ENCODE measurements at regions not wholly inside any gene's neighbourhood (a gene's known extent, or its start where the extent isn't known, plus 50 kb on each side); places are given as distances from the start of the nearest gene placed in this dataset.

GRCh38 chr3:167188592-167188991, 191.5 kb downstream of the ZBBX start:
- H3K4me1 ChIP-seq = no peaks in the 10 kb centered on the region
- TF ChIP-seq POLR2AphosphoS5 (IDR thresholded peaks at IDR 0.05) (no peak), CTCF (IDR thresholded peaks at IDR 0.05) (no peak), POLR2A (IDR thresholded peaks at IDR 0.05) (no peak)
- intact Hi-C loops (cut with DNase I; ENCODE audit: low total_unique reads) = no loop called here
- peaks cover 0 to 16% of the 10 kb centered on the region in 2 donors for H3K9me3 ChIP-seq
- H3K27ac ChIP-seq = no peak overlapping the region
- no peak overlapping the region for H3K4me3 ChIP-seq
- DNase-seq (ENCODE audit: low spot score in 2 of 2) = no peak
- H3K27me3 ChIP-seq = no peaks in the 10 kb centered on the region
- H3K36me3 ChIP-seq = no peaks in the 10 kb centered on the region

- H3K4me3 ChIP-seq = no peak overlapping the region
- no peaks in the 10 kb centered on the region for H3K27me3 ChIP-seq
- no peak overlapping the region for H3K27ac ChIP-seq
- H3K9me3 ChIP-seq = peaks cover 0 to 3% of the 10 kb centered on the region in 2 donors
- no peak for TF ChIP-seq POLR2A (IDR thresholded peaks at IDR 0.05)
- no peak for TF ChIP-seq POLR2AphosphoS5 (IDR thresholded peaks at IDR 0.05)
- TF ChIP-seq CTCF (IDR thresholded peaks at IDR 0.05) = no peak
- no peak for DNase-seq (ENCODE audit: low spot score in 2 of 2)
- H3K36me3 ChIP-seq = no peaks in the 10 kb centered on the region
- no peaks in the 10 kb centered on the region for H3K4me1 ChIP-seq
- intact Hi-C loops (cut with DNase I; ENCODE audit: low total_unique reads) = no loop called here
Measured at GRCh38 chr3:167187221-167187620, 192.9 kb downstream of the ZBBX start.

GRCh38 chr3:167184511-167184910, 195.6 kb downstream of the ZBBX start:
- Histone ChIP-seq H3K36me3 (no peaks in the 10 kb centered on the region), H3K9me3 (no peaks in the 10 kb centered on the region), H3K27me3 (no peaks in the 10 kb centered on the region), H3K27ac (no peak overlapping the region), H3K4me3 (no peak overlapping the region), H3K4me1 (no peaks in the 10 kb centered on the region)
- TF ChIP-seq POLR2AphosphoS5 (IDR thresholded peaks at IDR 0.05) (no peak), POLR2A (IDR thresholded peaks at IDR 0.05) (no peak), CTCF (IDR thresholded peaks at IDR 0.05) (no peak)
- intact Hi-C loops (cut with DNase I; ENCODE audit: low total_unique reads) = loop anchor here (5.0 kb wide), 1 partner anchor 277 kb away; no protein-coding TSS in a partner anchor
- DNase-seq (ENCODE audit: low spot score in 2 of 2) = no peak

- no peak for DNase-seq (ENCODE audit: low spot score in 2 of 2)
- H3K4me1 ChIP-seq = no peaks in the 10 kb centered on the region
- no peaks in the 10 kb centered on the region for H3K27me3 ChIP-seq
- H3K4me3 ChIP-seq = no peak overlapping the region
- H3K27ac ChIP-seq = no peak overlapping the region
- H3K9me3 ChIP-seq = peaks cover 6 to 11% of the 10 kb centered on the region in 2 donors
- no peaks in the 10 kb centered on the region for H3K36me3 ChIP-seq
- TF ChIP-seq CTCF (IDR thresholded peaks at IDR 0.05) (no peak), POLR2AphosphoS5 (IDR thresholded peaks at IDR 0.05) (no peak), POLR2A (IDR thresholded peaks at IDR 0.05) (no peak)
- intact Hi-C loops (cut with DNase I; ENCODE audit: low total_unique reads) = no loop called here
Measured at GRCh38 chr3:167172377-167172776, 207.7 kb downstream of the ZBBX start.

- H3K9me3 ChIP-seq = no peaks in the 10 kb centered on the region
- H3K27me3 ChIP-seq = no peaks in the 10 kb centered on the region
- intact Hi-C loops (cut with DNase I; ENCODE audit: low total_unique reads) = no loop called here
- H3K27ac ChIP-seq = no peak overlapping the region
- H3K4me3 ChIP-seq = no peak overlapping the region
- no peaks in the 10 kb centered on the region for H3K4me1 ChIP-seq
- no peak for TF ChIP-seq CTCF (IDR thresholded peaks at IDR 0.05)
- no peak for TF ChIP-seq POLR2AphosphoS5 (IDR thresholded peaks at IDR 0.05)
- TF ChIP-seq POLR2A (IDR thresholded peaks at IDR 0.05) = no peak
- H3K36me3 ChIP-seq = no peaks in the 10 kb centered on the region
- DNase-seq (ENCODE audit: low spot score in 2 of 2) = no peak
Measured at GRCh38 chr3:167167491-167167890, 212.6 kb downstream of the ZBBX start.

All from breast epithelium (tissue), 4 donors.